Astrocyte (in vitro differentiated cells and primary cell): ENCODE measurements at regions not wholly inside any gene's neighbourhood (a gene's known extent, or its start where the extent isn't known, plus 50 kb on each side); places are given as distances from the start of the nearest gene placed in this dataset.

ENCODE experiments used
- CTCF ChIP-seq: IDR thresholded peaks from 2 replicates; pipeline ENCODE4 v1.5.1; 2011; ENCODE audit warnings: low read depth, mild to moderate bottlenecking, inconsistent platforms, low read length, moderate library complexity; ENCODE audit not compliant: insufficient read depth
- EZH2 ChIP-seq: IDR thresholded peaks from 2 replicates; pipeline ENCODE4 v1.6.1; 2012; ENCODE audit warnings: mild to moderate bottlenecking, low read length, inconsistent platforms; ENCODE audit not compliant: insufficient read depth

- no peak for TF ChIP-seq CTCF
- no peak for TF ChIP-seq EZH2
Measured at GRCh38 chr2:51232027-51232426, 200.1 kb upstream of the NRXN1 start.
